ENCODE measurements at regions not wholly inside any gene's neighbourhood (a gene's known extent, or its start where the extent isn't known, plus 50 kb on each side); places are given as distances from the start of the nearest gene placed in this dataset.

- Histone ChIP-seq H3K4me3 (ENCODE audit: low read length in 3 of 3) (no peak overlapping the region), H3K27me3 (ENCODE audit: control insufficient read depth in 3 of 3, insufficient read depth in 3 of 3, low read length in 3 of 3) (no peaks in the 10 kb centered on the region), H3K4me1 (ENCODE audit: control insufficient read depth in 3 of 3, insufficient read depth in 3 of 3, low read length in 3 of 3) (no peaks in the 10 kb centered on the region), H3K27ac (ENCODE audit: low read depth, low read length) (no peak overlapping the region), H3K9me3 (ENCODE audit: control insufficient read depth in 3 of 3, low read length in 3 of 3) (peaks cover 6 to 9% (median 7%) of the 10 kb centered on the region in 3 donors), H3K36me3 (ENCODE audit: control insufficient read depth in 3 of 3, insufficient read depth in 3 of 3, low read length in 3 of 3) (no peaks in the 10 kb centered on the region), H3K9ac (ENCODE audit: low read depth in 1 of 3, low read length in 3 of 3) (no peak overlapping the region)
Measured at GRCh38 chr6:93040375-93040774, 379.0 kb downstream of the EPHA7 start.

DNA sequence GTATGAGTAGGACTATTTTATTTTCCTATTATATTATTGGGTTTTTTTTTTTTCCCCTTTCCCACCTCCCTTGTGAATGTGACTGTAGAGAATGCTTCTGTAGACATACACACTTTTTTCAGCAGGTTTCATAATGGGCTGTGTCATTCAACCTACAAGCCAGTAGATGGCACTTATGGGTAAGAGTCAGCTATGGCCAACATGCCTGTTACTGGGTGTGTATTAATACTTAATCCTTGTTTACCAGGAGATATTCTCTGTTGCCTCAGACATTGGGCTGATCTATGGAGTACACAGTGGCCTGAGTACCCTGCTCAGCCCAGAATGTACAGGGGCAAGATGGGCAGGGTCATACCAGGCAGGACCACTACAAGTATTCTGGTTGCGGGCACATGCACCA is 382.5 kb downstream of the EPHA7 start:
- Histone ChIP-seq H3K36me3 (ENCODE audit: control insufficient read depth in 3 of 3, insufficient read depth in 3 of 3, low read length in 3 of 3) (no peaks in the 10 kb centered on the region), H3K4me1 (ENCODE audit: control insufficient read depth in 3 of 3, insufficient read depth in 3 of 3, low read length in 3 of 3) (no peaks in the 10 kb centered on the region), H3K9me3 (ENCODE audit: control insufficient read depth in 3 of 3, low read length in 3 of 3) (peaks cover 6 to 9% (median 7%) of the 10 kb centered on the region in 3 donors), H3K4me3 (ENCODE audit: low read length in 3 of 3) (no peak overlapping the region), H3K27me3 (ENCODE audit: control insufficient read depth in 3 of 3, insufficient read depth in 3 of 3, low read length in 3 of 3) (no peaks in the 10 kb centered on the region), H3K27ac (ENCODE audit: low read depth, low read length) (no peak overlapping the region), H3K9ac (ENCODE audit: low read depth in 1 of 3, low read length in 3 of 3) (no peak overlapping the region)

DNA sequence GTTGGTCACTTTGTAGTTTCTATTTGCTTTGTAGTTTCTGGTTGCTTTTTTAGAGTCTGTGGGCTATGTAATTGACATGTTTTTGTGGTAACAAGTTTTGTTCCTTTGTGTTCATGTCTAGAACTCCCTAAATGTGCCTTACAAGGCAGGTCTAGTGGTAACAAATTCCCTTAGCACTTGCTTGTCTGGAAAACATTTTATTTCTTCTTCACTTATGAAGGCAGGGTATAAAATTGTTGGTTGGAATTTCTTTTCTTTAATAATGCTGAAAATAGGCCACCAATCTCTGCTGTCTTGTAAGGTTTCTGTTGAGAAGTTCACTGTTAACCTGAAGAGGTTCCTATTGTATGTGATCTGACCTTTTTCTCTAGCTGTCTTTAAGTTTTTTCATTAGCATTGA is 383.6 kb downstream of the EPHA7 start:
- no peak overlapping the region for H3K9ac ChIP-seq (ENCODE audit: low read depth in 1 of 3, low read length in 3 of 3)
- no peak overlapping the region for H3K27ac ChIP-seq (ENCODE audit: low read depth, low read length)
- no peak overlapping the region for H3K4me3 ChIP-seq (ENCODE audit: low read length in 3 of 3)
- H3K36me3 ChIP-seq (ENCODE audit: control insufficient read depth in 3 of 3, insufficient read depth in 3 of 3, low read length in 3 of 3) = no peaks in the 10 kb centered on the region
- H3K4me1 ChIP-seq (ENCODE audit: control insufficient read depth in 3 of 3, insufficient read depth in 3 of 3, low read length in 3 of 3) = no peaks in the 10 kb centered on the region
- no peaks in the 10 kb centered on the region for H3K27me3 ChIP-seq (ENCODE audit: control insufficient read depth in 3 of 3, insufficient read depth in 3 of 3, low read length in 3 of 3)
- H3K9me3 ChIP-seq (ENCODE audit: control insufficient read depth in 3 of 3, low read length in 3 of 3) = peaks cover 6 to 9% (median 7%) of the 10 kb centered on the region in 3 donors

DNA sequence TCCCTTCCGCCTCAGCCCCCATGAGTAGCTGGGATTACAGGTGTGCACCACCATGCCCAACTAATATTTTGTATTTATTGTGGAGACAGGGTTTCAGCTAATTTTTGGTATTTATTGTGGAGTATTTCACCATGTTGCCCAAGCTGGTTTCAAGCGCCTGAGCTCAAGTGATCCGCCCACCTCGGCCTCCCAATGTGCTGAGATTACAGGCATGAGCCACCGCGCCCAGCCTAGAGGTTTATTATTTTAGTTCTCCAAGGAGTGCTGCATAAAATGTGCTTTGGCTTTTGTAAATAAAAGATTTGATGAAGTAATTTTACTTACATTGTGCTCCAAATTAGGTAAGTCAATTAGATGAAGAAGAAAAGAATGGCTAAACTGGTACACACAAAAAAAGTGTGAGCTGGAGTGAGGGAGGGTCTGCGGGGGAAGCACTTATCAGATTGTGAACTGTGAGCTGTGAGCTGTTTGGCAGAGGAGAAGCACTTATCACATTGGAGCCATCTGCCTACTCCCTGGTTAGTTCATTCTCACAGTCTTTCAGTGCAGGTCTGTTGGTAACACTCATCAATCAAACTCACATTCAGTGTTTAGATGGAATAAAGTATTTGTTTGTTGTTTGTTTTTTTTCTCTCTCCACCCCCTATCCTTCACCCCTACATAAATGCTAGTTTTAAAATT is 398.0 kb downstream of the EPHA7 start:
- Histone ChIP-seq H3K4me1 (ENCODE audit: control insufficient read depth in 3 of 3, insufficient read depth in 3 of 3, low read length in 3 of 3) (no peaks in the 10 kb centered on the region), H3K27ac (ENCODE audit: low read depth, low read length) (no peak overlapping the region), H3K9me3 (ENCODE audit: control insufficient read depth in 3 of 3, low read length in 3 of 3) (no peaks in the 10 kb centered on the region), H3K27me3 (ENCODE audit: control insufficient read depth in 3 of 3, insufficient read depth in 3 of 3, low read length in 3 of 3) (peaks cover 0 to 2% (median 0%) of the 10 kb centered on the region in 3 donors), H3K36me3 (ENCODE audit: control insufficient read depth in 3 of 3, insufficient read depth in 3 of 3, low read length in 3 of 3) (no peaks in the 10 kb centered on the region), H3K4me3 (ENCODE audit: low read length in 3 of 3) (no peak overlapping the region), H3K9ac (ENCODE audit: low read depth in 1 of 3, low read length in 3 of 3) (no peak overlapping the region)

DNA sequence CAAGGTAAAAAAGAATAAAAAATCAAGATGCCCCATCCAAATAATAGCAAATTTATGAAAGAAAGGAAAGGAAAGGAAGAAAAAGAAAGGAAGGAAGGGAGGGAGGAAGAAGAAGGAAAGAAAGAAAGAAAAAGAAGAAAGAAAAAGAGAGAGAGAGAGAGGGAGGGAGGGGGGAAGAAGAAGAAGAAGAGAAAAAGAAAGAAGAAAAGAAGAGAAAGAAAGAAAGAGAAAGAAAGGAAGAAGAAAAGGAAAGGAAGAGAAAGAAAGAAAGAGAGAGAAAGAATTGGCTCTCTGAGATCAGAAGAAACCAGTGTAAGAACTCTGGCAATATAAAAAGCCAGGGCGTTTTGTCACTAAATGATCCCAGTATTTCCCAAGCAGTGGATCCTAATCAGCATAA is 401.7 kb downstream of the EPHA7 start:
- Histone ChIP-seq H3K4me1 (ENCODE audit: control insufficient read depth in 3 of 3, insufficient read depth in 3 of 3, low read length in 3 of 3) (no peaks in the 10 kb centered on the region), H3K27ac (ENCODE audit: low read depth, low read length) (no peak overlapping the region), H3K27me3 (ENCODE audit: control insufficient read depth in 3 of 3, insufficient read depth in 3 of 3, low read length in 3 of 3) (no peaks in the 10 kb centered on the region), H3K4me3 (ENCODE audit: low read length in 3 of 3) (no peak overlapping the region), H3K36me3 (ENCODE audit: control insufficient read depth in 3 of 3, insufficient read depth in 3 of 3, low read length in 3 of 3) (no peaks in the 10 kb centered on the region), H3K9ac (ENCODE audit: low read depth in 1 of 3, low read length in 3 of 3) (no peak overlapping the region), H3K9me3 (ENCODE audit: control insufficient read depth in 3 of 3, low read length in 3 of 3) (no peaks in the 10 kb centered on the region)

- H3K4me3 ChIP-seq (ENCODE audit: low read length in 3 of 3) = no peak overlapping the region
- no peak overlapping the region for H3K9ac ChIP-seq (ENCODE audit: low read depth in 1 of 3, low read length in 3 of 3)
- H3K27ac ChIP-seq (ENCODE audit: low read depth, low read length) = no peak overlapping the region
- no peaks in the 10 kb centered on the region for H3K4me1 ChIP-seq (ENCODE audit: control insufficient read depth in 3 of 3, insufficient read depth in 3 of 3, low read length in 3 of 3)
- no peaks in the 10 kb centered on the region for H3K36me3 ChIP-seq (ENCODE audit: control insufficient read depth in 3 of 3, insufficient read depth in 3 of 3, low read length in 3 of 3)
- no peaks in the 10 kb centered on the region for H3K27me3 ChIP-seq (ENCODE audit: control insufficient read depth in 3 of 3, insufficient read depth in 3 of 3, low read length in 3 of 3)
- H3K9me3 ChIP-seq (ENCODE audit: control insufficient read depth in 3 of 3, low read length in 3 of 3) = no peaks in the 10 kb centered on the region
Measured at GRCh38 chr6:93017213-93017612, 402.1 kb downstream of the EPHA7 start.

GRCh38 chr6:93013054-93013453 is 406.3 kb downstream of the EPHA7 start:
- Histone ChIP-seq H3K9me3 (ENCODE audit: control insufficient read depth in 3 of 3, low read length in 3 of 3) (no peaks in the 10 kb centered on the region), H3K4me1 (ENCODE audit: control insufficient read depth in 3 of 3, insufficient read depth in 3 of 3, low read length in 3 of 3) (no peaks in the 10 kb centered on the region)

DNA sequence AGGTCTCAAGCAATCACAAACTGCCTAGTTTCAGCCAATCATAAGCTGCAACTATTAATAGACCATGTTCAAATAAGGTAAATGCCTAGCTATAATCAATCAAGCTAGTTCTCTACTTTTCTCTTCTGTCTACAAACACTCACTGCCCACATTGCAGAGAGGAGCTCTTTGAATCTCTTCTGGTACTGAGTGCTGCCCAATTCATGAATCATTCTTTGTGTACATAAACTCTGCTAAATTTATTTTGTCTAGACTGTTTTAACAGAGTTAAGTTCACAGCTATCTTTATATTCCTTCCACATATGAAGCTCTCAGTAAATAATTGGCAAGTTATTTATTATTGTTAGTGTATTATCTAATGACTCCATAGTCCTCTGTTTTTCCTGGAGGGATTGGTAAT is 411.0 kb downstream of the EPHA7 start:
- no peaks in the 10 kb centered on the region for H3K36me3 ChIP-seq (ENCODE audit: control insufficient read depth in 3 of 3, insufficient read depth in 3 of 3, low read length in 3 of 3)
- no peaks in the 10 kb centered on the region for H3K9me3 ChIP-seq (ENCODE audit: control insufficient read depth in 3 of 3, low read length in 3 of 3)
- H3K27ac ChIP-seq (ENCODE audit: low read depth, low read length) = no peak overlapping the region
- no peak overlapping the region for H3K4me3 ChIP-seq (ENCODE audit: low read length in 3 of 3)
- H3K9ac ChIP-seq (ENCODE audit: low read depth in 1 of 3, low read length in 3 of 3) = no peak overlapping the region
- no peaks in the 10 kb centered on the region for H3K4me1 ChIP-seq (ENCODE audit: control insufficient read depth in 3 of 3, insufficient read depth in 3 of 3, low read length in 3 of 3)
- H3K27me3 ChIP-seq (ENCODE audit: control insufficient read depth in 3 of 3, insufficient read depth in 3 of 3, low read length in 3 of 3) = no peaks in the 10 kb centered on the region

More at GRCh38 chr6:93013054-93013453, 406.3 kb downstream of the EPHA7 start:
- Histone ChIP-seq H3K4me3 (ENCODE audit: low read length in 3 of 3) (no peak overlapping the region), H3K27ac (ENCODE audit: low read depth, low read length) (no peak overlapping the region), H3K27me3 (ENCODE audit: control insufficient read depth in 3 of 3, insufficient read depth in 3 of 3, low read length in 3 of 3) (no peaks in the 10 kb centered on the region), H3K36me3 (ENCODE audit: control insufficient read depth in 3 of 3, insufficient read depth in 3 of 3, low read length in 3 of 3) (no peaks in the 10 kb centered on the region), H3K9ac (ENCODE audit: low read depth in 1 of 3, low read length in 3 of 3) (no peak overlapping the region)

DNA sequence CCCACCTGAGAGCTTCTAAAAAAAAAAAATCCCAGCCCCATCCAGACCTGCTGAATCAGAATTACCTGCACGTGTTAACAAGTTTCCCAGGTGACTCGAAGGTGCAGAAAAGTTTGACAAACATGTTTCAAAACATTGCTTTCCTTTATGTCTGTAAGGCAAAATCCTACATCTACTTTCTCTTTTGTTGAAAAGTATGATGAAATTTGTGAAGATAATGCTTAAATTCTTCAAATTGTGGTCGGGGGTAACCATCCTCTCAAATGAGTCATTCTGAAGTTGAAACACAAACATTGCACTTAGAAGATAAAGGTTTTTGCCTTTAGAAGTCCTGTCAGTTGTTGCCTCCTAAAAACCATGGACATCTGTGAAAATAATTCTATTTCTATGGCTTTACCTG is 429.7 kb downstream of the EPHA7 start:
- no peak overlapping the region for H3K9ac ChIP-seq (ENCODE audit: low read depth in 1 of 3, low read length in 3 of 3)
- no peaks in the 10 kb centered on the region for H3K9me3 ChIP-seq (ENCODE audit: control insufficient read depth in 3 of 3, low read length in 3 of 3)
- H3K36me3 ChIP-seq (ENCODE audit: control insufficient read depth in 3 of 3, insufficient read depth in 3 of 3, low read length in 3 of 3) = no peaks in the 10 kb centered on the region
- H3K27ac ChIP-seq (ENCODE audit: low read depth, low read length) = no peak overlapping the region
- H3K4me1 ChIP-seq (ENCODE audit: control insufficient read depth in 3 of 3, insufficient read depth in 3 of 3, low read length in 3 of 3) = no peaks in the 10 kb centered on the region
- H3K4me3 ChIP-seq (ENCODE audit: low read length in 3 of 3) = no peak overlapping the region
- no peaks in the 10 kb centered on the region for H3K27me3 ChIP-seq (ENCODE audit: control insufficient read depth in 3 of 3, insufficient read depth in 3 of 3, low read length in 3 of 3)

DNA sequence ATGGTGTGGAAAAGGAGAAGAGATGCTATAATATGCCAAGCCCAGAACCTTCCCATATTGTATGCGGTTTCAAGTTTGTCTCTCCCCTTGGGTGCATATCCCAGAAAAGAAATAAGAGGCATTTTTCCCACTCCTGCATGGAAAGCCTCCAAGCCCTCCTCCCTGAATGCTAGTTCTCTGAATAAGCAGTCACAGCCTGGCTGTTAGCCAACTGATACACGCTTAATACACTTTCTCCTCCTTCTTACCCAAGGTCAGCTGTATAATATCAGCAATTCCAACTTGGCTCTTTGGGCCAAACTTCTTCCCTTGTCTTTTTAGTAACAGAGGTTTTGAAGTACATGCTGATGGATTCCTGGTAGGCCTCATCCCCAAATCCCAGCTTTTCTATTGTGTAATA is 440.1 kb downstream of the EPHA7 start:
- no peaks in the 10 kb centered on the region for H3K36me3 ChIP-seq (ENCODE audit: control insufficient read depth in 3 of 3, insufficient read depth in 3 of 3, low read length in 3 of 3)
- H3K4me1 ChIP-seq (ENCODE audit: control insufficient read depth in 3 of 3, insufficient read depth in 3 of 3, low read length in 3 of 3) = no peaks in the 10 kb centered on the region
- no peaks in the 10 kb centered on the region for H3K27me3 ChIP-seq (ENCODE audit: control insufficient read depth in 3 of 3, insufficient read depth in 3 of 3, low read length in 3 of 3)
- H3K4me3 ChIP-seq (ENCODE audit: low read length in 3 of 3) = no peak overlapping the region
- H3K9me3 ChIP-seq (ENCODE audit: control insufficient read depth in 3 of 3, low read length in 3 of 3) = no peaks in the 10 kb centered on the region
- H3K27ac ChIP-seq (ENCODE audit: low read depth, low read length) = no peak overlapping the region
- H3K9ac ChIP-seq (ENCODE audit: low read depth in 1 of 3, low read length in 3 of 3) = no peak overlapping the region

Data from skeletal muscle tissue (tissue), 3 donors.